Type B pancreatic cell (in vitro differentiated cells): ENCODE measurements at regions not wholly inside any gene's neighbourhood (a gene's known extent, or its start where the extent isn't known, plus 50 kb on each side); places are given as distances from the start of the nearest gene placed in this dataset.

Source experiments
- DNase-seq: peaks from one replicate; pipeline ENCODE4 v3.0.0; 2021; ENCODE audit warnings: mixed read lengths; ENCODE audit not compliant: unreplicated experiment; ENCODE audit errors: extremely low spot score
- H3K27ac Mint-ChIP-seq: 2 replicates; pipeline ENCODE4 v1.8.0; 2021; ENCODE audit warnings: mild to moderate bottlenecking, mixed read lengths
- H3K27me3 Mint-ChIP-seq: 2 replicates; pipeline ENCODE4 v1.8.0; 2021; ENCODE audit warnings: mixed read lengths
- H3K36me3 Mint-ChIP-seq: 2 replicates; pipeline ENCODE4 v1.8.0; 2021; ENCODE audit warnings: mixed read lengths
- H3K4me1 Mint-ChIP-seq: one replicate; pipeline ENCODE4 v1.8.0; 2021; ENCODE audit warnings: mixed read lengths; ENCODE audit not compliant: unreplicated experiment
- H3K4me3 Mint-ChIP-seq: 2 replicates; pipeline ENCODE4 v1.8.0; 2021; ENCODE audit warnings: mild to moderate bottlenecking, mixed read lengths
- H3K9me3 Mint-ChIP-seq: 2 replicates; pipeline ENCODE4 v1.8.0; 2021; ENCODE audit warnings: mixed read lengths
- TF ChIP-seq, protein P1 (sequence below): fragments of 200-600 bp; sonication (generic); conservative IDR thresholded peaks from 2 replicates; pipeline ENCODE4 v1.5.0; 2021; ENCODE audit warnings: antibody characterized with exemption, mild to moderate bottlenecking

DNA sequence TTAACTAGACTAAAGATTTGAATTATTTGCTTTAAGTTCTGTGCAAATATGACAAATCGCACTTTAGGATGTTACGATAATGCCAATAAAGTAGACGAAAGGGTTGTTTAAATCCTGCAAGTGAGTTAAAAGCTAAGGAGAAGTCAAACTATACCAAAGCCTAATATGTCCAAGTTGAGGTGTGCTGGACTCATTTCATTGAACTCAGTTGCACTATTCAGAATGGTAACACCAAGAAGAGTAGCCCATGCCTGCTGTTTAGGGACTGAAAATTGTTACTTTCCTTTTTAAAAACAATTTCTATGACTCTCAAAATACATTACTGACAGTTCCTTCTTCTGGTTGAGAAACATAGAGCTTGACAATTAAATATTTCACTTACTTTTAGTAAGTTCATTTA is 766.3 kb downstream of the DNAJB9 start:
- H3K9me3 Mint-ChIP-seq, result no peaks in the 10 kb centered on the region
- no peaks in the 10 kb centered on the region for H3K27me3 Mint-ChIP-seq
- TF ChIP-seq, protein P1, sequence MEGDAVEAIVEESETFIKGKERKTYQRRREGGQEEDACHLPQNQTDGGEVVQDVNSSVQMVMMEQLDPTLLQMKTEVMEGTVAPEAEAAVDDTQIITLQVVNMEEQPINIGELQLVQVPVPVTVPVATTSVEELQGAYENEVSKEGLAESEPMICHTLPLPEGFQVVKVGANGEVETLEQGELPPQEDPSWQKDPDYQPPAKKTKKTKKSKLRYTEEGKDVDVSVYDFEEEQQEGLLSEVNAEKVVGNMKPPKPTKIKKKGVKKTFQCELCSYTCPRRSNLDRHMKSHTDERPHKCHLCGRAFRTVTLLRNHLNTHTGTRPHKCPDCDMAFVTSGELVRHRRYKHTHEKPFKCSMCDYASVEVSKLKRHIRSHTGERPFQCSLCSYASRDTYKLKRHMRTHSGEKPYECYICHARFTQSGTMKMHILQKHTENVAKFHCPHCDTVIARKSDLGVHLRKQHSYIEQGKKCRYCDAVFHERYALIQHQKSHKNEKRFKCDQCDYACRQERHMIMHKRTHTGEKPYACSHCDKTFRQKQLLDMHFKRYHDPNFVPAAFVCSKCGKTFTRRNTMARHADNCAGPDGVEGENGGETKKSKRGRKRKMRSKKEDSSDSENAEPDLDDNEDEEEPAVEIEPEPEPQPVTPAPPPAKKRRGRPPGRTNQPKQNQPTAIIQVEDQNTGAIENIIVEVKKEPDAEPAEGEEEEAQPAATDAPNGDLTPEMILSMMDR, result no peak
- DNase-seq, result no peak
- no peaks in the 10 kb centered on the region for H3K36me3 Mint-ChIP-seq
- H3K27ac Mint-ChIP-seq, result no peak overlapping the region
- H3K4me1 Mint-ChIP-seq, result no peaks in the 10 kb centered on the region
- H3K4me3 Mint-ChIP-seq, result no peak overlapping the region

DNA sequence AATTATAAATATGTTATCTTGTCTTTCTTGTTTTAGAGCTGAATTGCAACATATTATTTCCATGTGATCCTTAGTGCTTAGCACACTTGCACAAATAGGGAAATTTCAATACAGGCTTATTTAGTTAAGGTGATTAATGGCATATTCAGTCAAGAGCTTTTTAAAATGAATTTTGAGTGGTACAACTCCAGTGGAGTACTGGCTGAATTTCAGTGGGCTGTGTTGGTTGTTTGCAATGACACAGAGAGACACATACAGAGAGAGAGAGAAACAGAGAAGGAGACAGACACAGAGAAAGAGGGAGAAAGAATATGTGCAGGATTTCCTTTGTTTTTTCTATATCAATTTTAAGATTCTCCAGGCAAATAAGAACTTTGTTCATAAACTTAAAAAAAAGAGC is 766.9 kb downstream of the DNAJB9 start:
- no peaks in the 10 kb centered on the region for H3K4me1 Mint-ChIP-seq
- no peaks in the 10 kb centered on the region for H3K9me3 Mint-ChIP-seq
- TF ChIP-seq, protein P1, result no peak
- no peaks in the 10 kb centered on the region for H3K36me3 Mint-ChIP-seq
- no peak overlapping the region for H3K4me3 Mint-ChIP-seq
- DNase-seq, result no peak
- no peak overlapping the region for H3K27ac Mint-ChIP-seq
- no peaks in the 10 kb centered on the region for H3K27me3 Mint-ChIP-seq

DNA sequence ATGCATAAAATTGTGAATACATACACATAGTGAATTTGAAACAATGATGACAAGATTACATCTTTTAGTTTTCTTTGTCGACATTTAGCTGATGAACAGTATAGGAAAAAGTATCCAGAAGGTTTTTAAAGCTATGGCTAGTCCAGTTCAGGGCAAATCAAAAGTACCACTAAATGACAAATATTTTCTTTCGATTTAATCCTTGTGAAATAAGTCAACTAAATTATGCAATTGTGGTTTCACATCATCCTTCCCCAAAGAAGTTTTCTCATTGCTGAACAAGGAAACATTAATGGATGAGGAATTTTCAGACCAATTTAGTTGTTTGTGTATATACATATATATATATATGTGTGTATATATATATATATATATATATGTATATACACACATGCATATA is 774.0 kb downstream of the DNAJB9 start:
- Mint-ChIP-seq H3K27me3 (no peaks in the 10 kb centered on the region), H3K27ac (no peak overlapping the region), H3K4me1 (no peaks in the 10 kb centered on the region), H3K36me3 (no peaks in the 10 kb centered on the region), H3K9me3 (no peaks in the 10 kb centered on the region), H3K4me3 (no peak overlapping the region)
- TF ChIP-seq, protein P1, result no peak
- DNase-seq, result no peak

DNA sequence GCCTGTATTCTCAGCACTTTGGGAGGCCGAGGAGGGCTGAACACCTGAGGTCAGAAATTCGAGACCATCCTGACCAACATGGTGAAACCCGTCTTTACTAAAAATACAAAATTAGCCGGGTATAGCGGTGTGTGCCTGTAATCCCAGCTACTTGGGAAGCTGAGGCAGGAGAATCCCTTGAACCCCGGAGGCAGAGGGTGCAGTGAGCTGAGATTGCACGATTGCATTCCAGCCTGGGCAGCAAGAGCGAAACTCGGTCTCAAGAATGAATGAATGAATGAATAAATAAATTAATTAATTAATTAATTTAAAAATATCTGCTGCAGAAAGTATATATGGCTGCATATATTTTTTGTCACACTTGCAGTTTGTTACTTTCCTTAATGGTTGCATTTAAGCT is 781.8 kb downstream of the DNAJB9 start:
- Mint-ChIP-seq H3K4me1 (no peaks in the 10 kb centered on the region), H3K9me3 (no peaks in the 10 kb centered on the region), H3K27ac (no peak overlapping the region), H3K27me3 (no peaks in the 10 kb centered on the region), H3K4me3 (no peak overlapping the region), H3K36me3 (no peaks in the 10 kb centered on the region)
- no peak for DNase-seq
- TF ChIP-seq, protein P1, result no peak

GRCh38 chr7:109354000-109354399 is 784.3 kb downstream of the DNAJB9 start:
- Mint-ChIP-seq H3K4me3 (no peak overlapping the region), H3K27me3 (no peaks in the 10 kb centered on the region), H3K36me3 (no peaks in the 10 kb centered on the region), H3K9me3 (no peaks in the 10 kb centered on the region), H3K27ac (no peak overlapping the region), H3K4me1 (no peaks in the 10 kb centered on the region)
- DNase-seq, result no peak
- TF ChIP-seq, protein P1, result no peak

- no peaks in the 10 kb centered on the region for H3K27me3 Mint-ChIP-seq
These were observed 784.9 kb downstream of the DNAJB9 start for GRCh38 chr7:109354552-109354951.

More at GRCh38 chr7:109354552-109354951, 784.9 kb downstream of the DNAJB9 start:
- H3K27ac Mint-ChIP-seq, result no peak overlapping the region
- H3K4me1 Mint-ChIP-seq, result no peaks in the 10 kb centered on the region
- DNase-seq, result no peak
- H3K9me3 Mint-ChIP-seq, result no peaks in the 10 kb centered on the region
- H3K36me3 Mint-ChIP-seq, result no peaks in the 10 kb centered on the region
- H3K4me3 Mint-ChIP-seq, result no peak overlapping the region
- TF ChIP-seq, protein P1, result no peak
